GM21367 (cell line): ENCODE measurements at regions not wholly inside any gene's neighbourhood (a gene's known extent, or its start where the extent isn't known, plus 50 kb on each side); places are given as distances from the start of the nearest gene placed in this dataset.
"Not testable (repeated sequence)": the region's sequence is repeated elsewhere in the genome, so short reads cannot be mapped to it uniquely, and the experiment has no call there.

Experiments used
- ATAC-seq: cut with Tn5 transposase; IDR thresholded peaks from one replicate; pipeline ENCODE4 v1.9.1; 2021; ENCODE audit not compliant: unreplicated experiment

DNA sequence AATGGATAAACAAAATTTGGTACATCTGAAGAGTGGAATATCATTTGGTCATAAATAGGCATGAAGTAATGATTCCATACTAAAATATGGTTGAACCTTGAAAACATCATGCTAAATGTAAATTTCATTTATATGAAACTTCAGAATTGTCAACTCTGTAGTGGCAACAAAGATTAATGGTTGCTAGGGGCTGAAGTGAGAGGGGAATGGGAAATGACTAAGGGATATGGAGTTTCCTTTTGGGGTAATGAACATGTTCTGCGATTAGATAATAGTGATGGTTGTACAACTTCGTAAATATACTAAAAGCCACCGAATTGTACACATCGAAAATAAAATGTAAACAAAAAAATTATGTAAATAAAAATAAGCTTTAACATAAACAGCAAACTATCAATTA lies 384.1 kb upstream of the STEAP1 start:
- no peak for ATAC-seq

DNA sequence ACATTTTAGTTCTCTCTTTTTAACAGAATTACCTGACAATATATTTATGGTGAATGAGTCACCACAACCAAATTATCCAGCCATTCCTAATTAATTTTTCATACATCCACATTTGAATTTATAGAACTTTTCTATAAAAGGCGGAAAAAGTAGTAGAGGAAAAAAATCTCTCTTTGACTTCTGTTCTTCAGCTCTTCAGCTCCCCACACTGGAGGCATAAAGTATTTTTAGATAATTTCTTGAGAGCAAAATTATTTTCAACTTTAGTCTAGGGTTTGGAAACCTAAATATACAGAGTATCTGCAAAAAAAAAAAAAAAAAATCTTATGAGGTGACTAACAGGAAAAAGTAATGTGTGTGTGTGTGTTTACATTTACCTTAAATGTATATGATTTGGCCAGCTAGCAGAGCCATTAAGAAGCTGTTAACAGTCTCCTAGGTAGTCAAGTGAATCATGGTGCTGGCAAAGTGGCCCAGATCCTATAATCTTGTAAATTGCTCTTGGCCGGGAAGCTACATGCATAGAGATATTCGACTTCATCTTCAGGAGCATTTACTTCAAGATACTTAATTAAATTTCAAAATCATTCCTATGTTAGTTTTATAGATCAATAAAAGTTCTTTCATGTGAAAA lies 383.1 kb upstream of the STEAP1 start:
- ATAC-seq = no peak

DNA sequence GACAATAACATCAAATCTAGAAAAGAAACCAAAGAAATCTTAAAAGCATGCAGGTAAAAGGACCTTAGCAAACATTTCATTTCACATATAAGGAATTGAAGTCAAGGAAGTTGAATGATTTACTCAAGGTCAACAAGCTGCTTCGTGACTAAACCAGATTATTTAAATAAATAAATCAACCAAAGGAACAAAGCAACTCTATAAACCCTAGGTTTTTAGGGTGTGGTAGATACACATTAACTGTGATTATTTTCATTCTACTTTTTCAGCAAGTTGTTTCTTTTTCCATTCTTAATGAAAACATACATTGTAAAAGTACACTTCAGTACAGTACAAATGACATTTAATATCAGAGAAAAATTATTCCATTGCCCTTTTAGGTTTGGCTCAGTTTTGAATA lies 382.0 kb upstream of the STEAP1 start:
- ATAC-seq = no peak

DNA sequence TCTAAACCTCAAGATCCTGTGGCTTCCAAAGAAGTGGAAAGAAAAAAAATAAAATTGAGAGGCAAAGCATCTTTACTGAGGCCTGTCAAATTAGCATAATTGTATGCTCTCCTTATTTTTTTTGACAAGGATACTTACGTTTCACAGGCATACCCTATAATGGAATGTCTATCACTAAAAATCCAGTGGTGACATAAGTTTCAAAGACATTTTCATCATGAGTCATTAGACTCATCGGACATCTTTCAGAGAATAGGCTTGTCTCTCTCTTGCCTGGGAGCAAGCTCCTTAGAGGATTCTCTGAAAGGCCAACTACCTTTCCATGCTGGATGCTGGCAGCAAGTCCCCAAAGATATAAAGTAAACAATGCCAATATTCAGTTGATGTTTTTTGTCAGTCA lies 380.7 kb upstream of the STEAP1 start:
- no peak for ATAC-seq

DNA sequence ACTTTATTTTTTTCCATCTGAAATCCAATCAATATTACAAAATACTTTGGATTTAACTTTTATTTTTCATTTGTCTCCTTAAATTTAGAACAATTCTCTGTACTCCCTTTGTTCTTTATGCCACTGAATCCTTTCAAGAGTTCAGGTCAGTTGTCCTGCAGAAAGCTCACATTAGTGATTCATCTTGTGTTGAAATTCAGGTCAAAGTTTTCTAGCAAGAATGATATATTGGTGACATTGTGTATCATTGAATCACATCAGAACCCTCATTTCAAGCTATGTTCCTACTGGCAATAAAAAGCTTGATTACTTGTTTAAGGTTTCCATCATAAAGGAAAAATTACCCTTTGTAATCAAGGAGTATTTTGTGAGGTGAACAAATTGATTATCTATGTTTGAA lies 378.8 kb upstream of the STEAP1 start:
- no peak for ATAC-seq

DNA sequence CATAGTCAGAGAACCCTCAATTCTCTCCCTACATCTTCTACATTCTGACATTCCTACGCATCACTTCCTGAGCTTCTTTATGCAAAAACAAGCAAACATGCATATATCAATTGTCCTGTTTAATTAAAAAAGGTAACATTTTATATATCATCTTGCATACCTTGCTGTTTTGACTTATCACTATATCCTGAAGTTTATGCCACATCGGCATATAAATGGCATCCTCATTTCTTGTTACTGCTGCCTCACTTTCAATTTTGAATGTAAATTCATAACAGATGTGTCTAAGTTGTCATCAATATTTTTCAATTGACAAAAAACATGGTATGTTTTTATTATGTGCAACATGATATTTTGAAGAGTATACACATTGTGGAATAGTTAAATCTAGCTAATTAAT lies 377.3 kb upstream of the STEAP1 start:
- ATAC-seq = no peak

DNA sequence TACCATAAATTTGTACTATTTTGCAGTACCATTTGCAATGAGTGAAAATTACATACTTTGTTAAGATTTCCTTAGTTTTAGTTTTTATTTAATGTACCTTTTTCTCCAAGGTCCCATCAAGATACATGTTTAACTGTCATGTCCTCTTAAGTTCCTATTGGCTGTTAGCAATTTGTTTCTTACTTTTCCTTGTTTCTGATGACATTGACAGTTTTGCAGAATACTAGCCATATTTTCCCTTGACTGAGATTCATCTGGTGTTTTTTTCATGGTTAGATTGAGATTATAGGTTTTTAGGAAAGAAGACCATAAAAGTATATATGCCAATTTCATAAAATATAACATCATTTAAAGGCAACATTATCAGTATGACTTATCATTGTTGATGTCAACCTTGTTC lies 376.8 kb upstream of the STEAP1 start:
- no peak for ATAC-seq

DNA sequence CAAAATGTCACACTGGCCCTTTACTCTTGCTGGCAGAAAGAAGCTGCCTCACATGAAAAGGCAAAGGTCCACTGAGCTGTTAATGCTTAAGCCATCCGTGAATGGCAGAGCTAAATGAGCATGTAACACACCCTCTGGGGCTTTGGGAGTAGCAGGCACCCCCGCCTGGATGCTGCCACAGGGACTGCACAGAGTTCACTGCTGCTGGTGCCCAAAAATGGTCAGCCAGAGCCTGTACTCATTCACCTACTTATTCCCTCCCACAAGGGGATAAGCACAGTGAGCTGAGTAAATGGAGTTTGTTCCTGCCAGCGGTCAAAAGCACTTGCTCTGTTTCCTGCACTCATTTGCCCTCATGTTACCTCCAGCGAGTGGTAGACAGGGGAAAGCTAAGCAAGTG lies 374.0 kb upstream of the STEAP1 start:
- ATAC-seq = no peak

DNA sequence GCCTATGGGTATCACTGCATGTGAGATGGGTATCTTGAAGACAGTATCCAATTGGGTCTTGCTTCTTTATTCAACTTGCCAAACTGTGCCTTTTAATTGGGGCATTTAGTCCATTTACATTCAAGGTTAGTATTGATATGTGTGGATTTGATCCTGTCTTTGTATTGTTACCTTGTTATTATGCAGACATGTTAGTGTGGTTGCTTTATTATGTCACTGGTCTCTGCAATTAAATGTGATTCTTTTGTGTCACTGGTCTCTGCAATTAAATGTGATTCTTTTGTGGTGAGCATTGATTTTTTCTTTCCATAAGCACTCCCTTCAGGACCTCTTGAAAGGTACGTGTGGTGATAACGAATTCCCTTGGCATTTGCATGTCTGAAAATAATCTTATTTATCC lies 357.8 kb upstream of the STEAP1 start:
- no peak for ATAC-seq

DNA sequence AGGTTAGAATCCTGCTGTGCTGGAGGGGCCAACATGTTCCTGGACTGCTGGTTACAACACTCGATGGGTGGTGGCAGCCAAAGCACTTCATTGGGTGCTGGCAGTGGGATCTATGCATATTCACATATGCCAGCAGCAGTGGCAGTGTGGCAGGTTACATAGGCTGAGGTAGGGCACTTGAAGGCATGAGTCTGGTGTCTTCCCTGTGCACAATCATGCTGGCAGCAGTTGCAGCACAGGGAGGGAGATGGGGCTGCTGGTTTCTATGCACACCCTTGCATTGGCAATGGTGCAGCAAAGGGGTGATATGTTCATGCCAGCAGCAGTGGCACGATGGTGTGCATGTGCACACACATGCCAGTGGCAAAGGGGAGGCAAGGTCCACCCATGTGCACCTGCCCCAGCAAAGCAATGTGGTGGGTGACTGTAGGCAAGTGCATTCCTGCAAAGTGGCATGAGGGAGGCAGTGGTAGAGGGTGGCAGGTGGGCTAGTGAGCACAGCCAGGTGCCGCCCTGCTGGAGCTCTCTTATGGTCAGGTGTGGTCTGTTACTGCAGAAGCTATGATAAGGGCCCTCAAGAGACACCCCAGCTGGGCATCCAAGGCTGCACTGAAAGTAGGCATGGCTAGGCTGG lies 356.2 kb upstream of the STEAP1 start:
- no peak for ATAC-seq

DNA sequence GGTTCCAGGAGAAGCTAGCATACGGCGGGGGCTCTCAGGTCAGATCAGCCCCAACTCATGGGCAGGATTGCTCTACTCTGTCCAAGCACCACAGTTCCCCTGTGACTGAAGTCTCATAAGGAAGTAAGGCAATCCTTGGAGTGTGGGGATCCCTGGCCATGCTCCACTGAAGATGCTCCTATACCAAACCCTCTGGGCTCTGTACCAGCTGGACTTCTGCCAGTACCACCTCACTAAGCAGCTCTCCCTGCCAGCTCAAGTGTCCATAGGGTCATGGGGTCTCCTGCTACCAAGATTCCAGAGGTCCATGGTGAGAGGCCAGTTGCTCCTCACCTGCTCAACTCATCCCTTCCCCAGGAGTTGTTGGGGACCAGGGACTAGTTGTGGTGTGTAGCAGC lies 355.7 kb upstream of the STEAP1 start:
- no peak for ATAC-seq

DNA sequence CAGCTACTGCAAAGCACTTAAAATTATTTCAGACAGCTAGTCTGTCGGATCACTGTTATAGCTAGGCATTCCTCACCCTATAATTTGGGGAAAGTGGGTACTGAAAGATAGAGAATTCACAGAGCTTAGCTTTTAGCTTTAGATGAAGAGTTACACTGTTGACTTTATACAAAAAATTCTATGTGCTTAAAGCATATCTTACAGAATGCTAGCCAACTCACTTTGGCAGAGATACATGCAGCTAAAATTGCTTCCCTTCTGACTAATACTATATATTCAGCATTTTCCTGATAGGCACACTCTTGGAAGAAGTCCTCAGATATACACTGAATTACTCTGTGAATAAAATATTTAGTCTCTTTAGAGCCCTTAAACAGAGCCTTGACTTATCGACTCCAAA lies 353.5 kb upstream of the STEAP1 start:
- no peak for ATAC-seq

DNA sequence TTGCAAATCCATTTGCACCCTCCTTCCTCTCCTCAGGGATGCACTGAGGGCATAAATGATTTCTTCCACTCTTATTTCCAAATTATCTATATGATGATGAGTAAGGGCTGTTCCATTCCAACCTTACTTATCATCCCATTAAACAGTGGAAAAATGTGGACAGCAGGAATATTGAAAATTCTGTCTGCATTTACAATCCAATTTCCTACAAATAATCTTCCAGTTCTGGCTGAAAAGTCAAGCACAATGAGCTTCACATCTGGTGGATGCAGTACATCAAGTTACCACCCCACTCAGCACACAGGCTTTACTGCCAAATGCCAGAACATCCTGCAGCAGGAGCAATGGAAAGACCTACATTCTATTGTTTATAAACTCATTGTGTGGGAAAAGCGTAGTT lies 345.0 kb upstream of the STEAP1 start:
- no peak for ATAC-seq

DNA sequence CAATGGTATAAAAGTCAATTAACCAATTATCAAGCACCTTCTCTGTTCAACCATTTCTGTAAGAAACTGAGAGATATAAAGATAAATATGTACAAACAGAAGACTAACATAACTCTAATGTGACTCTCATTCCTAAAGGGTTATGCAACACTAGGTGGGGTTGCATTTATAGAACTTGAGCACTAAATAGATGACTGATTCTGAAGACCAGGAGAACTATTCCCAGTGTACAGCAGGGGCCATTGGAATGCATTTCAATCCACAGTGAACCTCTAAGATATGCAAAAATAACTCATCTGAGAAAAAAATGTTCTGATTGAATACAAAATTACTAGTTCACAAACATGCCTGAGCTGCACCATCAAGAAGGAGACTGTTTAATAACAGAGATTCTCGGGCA lies 341.2 kb upstream of the STEAP1 start:
- ATAC-seq = no peak

DNA sequence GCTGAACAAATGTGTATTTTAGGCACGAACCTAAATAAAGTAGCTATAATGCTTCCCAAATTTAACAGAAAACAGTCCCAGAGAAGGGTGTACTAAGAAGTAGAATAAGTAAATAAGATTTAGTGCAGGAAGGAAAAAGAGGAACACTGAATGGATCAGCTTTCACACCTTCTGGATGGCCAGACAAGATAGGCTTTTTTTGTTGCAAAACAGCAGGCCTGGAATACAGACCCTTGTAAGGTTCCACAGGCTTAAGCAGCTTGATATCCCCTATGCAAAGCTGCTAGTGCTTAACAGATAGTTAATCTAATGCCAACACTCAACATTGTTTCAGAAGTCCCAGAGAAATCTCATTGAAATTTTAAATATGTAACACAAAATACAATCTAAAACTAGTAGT lies 328.1 kb upstream of the STEAP1 start:
- no peak for ATAC-seq

DNA sequence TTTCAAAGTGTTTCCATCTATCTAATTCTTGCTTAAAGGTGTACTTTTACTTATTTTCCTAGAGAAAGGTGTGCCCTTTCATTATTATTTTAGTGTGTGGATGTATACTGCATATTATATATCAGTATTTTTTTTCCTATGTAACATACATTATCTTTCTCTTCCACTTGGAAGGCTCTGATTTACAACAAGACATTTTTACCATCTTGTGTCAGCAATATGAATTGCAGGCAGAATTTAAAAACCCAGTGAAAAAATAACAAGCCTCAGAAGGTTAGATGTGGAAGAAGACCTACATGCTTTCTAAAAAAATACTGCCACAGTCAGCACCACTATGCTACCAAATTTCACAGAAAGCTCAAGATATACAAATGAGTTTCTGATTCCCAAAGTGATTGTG lies 327.7 kb upstream of the STEAP1 start:
- ATAC-seq = no peak

DNA sequence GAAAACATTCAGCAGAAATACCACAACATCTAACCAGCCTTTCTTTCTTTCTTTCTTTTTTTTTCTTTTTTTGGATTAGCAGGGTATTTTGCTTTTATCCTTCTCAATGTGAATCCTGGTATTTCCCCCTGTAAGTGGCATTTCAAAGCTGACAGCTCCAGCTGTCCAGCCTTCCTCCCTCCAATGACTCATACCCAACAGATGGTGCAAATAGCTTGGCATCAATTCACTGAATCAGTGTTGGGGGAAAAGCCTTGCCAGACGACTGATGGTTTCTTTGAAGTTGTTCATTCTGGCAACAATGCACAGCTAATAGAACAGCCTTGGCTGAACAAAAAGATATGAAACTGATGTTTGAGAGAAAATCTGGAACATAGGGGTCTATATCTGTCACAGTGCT lies 316.8 kb upstream of the STEAP1 start:
- ATAC-seq = no peak

DNA sequence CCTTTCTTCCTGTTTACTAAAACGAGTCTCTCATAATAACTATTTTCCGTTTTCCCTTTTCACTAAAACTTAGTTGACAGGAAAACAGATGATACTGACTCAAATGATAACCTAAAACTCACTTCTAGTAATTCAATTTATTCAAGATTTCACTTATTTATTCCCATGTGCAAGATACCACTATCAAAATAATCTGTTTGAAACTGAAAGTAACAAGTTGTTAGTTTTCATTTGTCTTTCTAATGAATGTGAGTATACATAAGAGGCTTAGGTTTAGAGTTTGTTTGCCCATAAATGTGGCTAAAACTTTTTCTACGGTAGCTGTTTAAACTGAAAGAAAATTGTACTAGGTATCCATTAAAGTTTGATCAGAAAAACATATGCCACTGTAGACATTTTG lies 314.9 kb upstream of the STEAP1 start:
- no peak for ATAC-seq

DNA sequence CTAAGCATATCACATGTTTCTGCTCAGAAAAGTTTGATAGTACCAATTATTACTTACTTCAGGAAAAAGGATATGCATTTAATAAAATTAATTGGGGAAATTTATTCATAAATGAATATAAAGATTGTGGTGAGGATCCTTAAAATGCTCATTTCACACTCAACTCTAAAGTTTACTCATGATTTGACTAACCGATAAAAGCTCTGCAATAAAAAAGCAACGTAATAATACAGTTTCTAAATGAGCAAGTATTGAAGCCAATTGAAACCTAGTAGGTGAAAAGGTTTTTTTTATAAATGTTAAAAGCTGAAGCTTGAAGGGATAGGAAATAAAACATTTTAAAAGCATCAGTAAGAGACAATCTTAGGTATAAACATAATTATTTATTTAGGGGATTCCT lies 308.3 kb upstream of the STEAP1 start:
- no peak for ATAC-seq

DNA sequence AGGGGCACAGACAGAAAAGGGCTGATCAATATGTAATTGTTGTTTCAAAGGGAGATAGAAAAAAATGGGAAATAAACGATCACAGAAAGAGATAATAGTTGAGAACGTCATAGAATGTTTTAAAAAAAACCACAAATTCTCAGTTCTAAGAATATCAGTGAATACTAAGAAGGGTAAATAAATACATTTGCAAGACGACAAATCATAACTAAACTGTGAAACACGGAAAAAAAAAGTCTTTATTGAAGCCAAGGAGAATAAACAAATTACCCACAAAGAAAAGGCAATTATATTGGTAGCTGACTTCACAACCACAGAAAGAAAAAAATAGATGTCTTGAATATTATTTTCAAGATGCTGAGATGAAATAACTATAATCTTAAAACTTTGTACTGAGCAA lies 305.2 kb upstream of the STEAP1 start:
- ATAC-seq = no peak

DNA sequence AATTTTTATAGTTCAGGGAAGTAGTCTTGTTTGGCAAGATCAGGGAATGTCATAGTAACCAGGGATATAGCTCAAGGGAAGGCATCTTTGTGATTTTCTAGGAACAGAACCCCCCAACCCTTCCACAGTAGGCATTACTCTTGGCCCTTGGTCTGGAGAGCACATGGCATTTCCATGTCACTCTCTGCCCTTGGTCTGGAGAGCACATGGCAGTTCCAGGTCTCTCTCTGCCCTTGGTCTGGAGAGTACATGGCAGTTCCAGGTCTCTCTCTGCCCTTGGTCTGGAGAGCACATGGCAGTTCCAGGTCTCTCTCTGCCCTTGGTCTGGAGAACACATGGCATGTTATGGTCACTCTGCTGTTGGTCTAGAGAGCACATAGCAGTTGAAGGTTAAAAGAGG lies 297.2 kb upstream of the STEAP1 start:
- not testable (repeated sequence) for ATAC-seq

DNA sequence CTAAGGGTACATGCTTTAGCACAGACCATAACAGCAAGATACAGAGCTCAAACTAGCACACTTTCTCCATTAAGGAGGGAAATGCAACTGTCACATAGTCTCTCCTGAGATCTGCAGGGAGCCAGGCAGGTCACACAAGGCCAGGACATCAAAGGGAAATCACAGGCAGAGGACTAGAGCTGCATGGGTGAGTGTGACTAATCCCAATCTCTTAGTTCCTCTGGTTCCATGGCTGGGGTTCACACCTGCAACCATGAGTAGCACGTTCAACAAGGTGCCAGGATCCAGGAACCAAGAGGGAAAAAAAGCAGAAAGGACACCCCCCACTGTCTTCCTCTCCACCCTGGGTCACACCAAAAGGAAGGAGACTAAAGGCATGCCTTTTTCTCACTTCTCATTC lies 296.5 kb upstream of the STEAP1 start:
- ATAC-seq = no peak

DNA sequence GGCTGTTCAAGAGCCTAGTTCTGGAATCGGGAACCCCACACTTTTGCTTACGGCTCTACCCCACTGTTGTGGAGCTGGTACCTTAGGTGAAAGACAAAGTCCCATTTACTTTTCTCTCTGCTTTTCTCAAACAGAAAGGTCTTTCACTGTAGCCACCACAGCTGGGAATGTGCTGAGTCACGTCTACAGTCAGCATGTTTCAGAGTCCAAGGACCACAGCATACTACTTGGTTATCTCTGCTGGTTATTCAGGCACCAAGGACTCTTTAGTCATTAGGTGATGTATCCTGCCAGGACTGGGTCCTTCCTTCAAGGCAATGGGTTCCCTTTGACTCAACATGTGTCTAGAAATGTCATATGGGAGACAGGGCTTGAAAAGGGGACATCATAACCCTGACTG lies 266.8 kb upstream of the STEAP1 start:
- no peak for ATAC-seq
